NT2/D1 (cell line): ENCODE measurements at regions not wholly inside any gene's neighbourhood (a gene's known extent, or its start where the extent isn't known, plus 50 kb on each side); places are given as distances from the start of the nearest gene placed in this dataset.

Experiments
- DNase-seq: peaks from one replicate; pipeline ENCODE4 v3.0.0-alpha.2; 2011; ENCODE audit warnings: low read depth, low spot score
- H3K27me3 ChIP-seq: 2 replicates; pipeline ENCODE4 v1.6.0; 2011; ENCODE audit warnings: mild to moderate bottlenecking; ENCODE audit not compliant: insufficient read length, insufficient read depth
- H3K36me3 ChIP-seq: 2 replicates; pipeline ENCODE4 v1.6.1; 2011; ENCODE audit warnings: mild to moderate bottlenecking, low read length, mixed read lengths; ENCODE audit not compliant: insufficient read depth, insufficient read length
- H3K4me1 ChIP-seq: 2 replicates; pipeline ENCODE4 v1.5.1; 2011; ENCODE audit not compliant: insufficient read depth, insufficient read length
- H3K4me3 ChIP-seq: 2 replicates; pipeline ENCODE4 v1.5.1; 2011; ENCODE audit warnings: low read depth; ENCODE audit not compliant: insufficient read length
- H3K9ac ChIP-seq: 2 replicates; pipeline ENCODE4 v1.6.0; 2011; ENCODE audit warnings: low read depth; ENCODE audit not compliant: insufficient read length
- H3K9me3 ChIP-seq: 2 replicates; pipeline ENCODE4 v1.5.1; 2011; ENCODE audit warnings: mild to moderate bottlenecking, low read length; ENCODE audit not compliant: insufficient read depth
- SUZ12 ChIP-seq: IDR thresholded peaks from 2 replicates; pipeline ENCODE4 v1.6.1; 2011; ENCODE audit not compliant: insufficient read length, insufficient read depth; ENCODE audit errors: extremely low read depth
- YY1 ChIP-seq: IDR thresholded peaks from 2 replicates; pipeline ENCODE4 v1.6.1; 2011; ENCODE audit not compliant: insufficient read length, insufficient read depth
- ZNF274 ChIP-seq: IDR thresholded peaks from 2 replicates; pipeline ENCODE4 v1.6.1; 2011; ENCODE audit warnings: mild to moderate bottlenecking, low read depth, low read length

GRCh38 chr5:30287890-30288289 lies 905.6 kb upstream of the CDH6 start:
- no peaks in the 10 kb centered on the region for H3K9me3 ChIP-seq
- no peaks in the 10 kb centered on the region for H3K36me3 ChIP-seq

GRCh38 chr5:30279237-30279636 lies 914.2 kb upstream of the CDH6 start:
- no peaks in the 10 kb centered on the region for H3K36me3 ChIP-seq
- H3K9me3 ChIP-seq, result no peaks in the 10 kb centered on the region
- no peaks in the 10 kb centered on the region for H3K27me3 ChIP-seq
- no peak overlapping the region for H3K4me3 ChIP-seq
- no peaks in the 10 kb centered on the region for H3K4me1 ChIP-seq
- TF ChIP-seq YY1 (no peak), ZNF274 (no peak), SUZ12 (no peak)
- peak; percentile 1 for DNase-seq
- no peak overlapping the region for H3K9ac ChIP-seq

More at GRCh38 chr5:30287890-30288289, 905.6 kb upstream of the CDH6 start:
- Histone ChIP-seq H3K9ac (no peak overlapping the region), H3K4me1 (no peaks in the 10 kb centered on the region), H3K4me3 (no peak overlapping the region), H3K27me3 (no peaks in the 10 kb centered on the region)
- DNase-seq, result no peak
- TF ChIP-seq ZNF274 (no peak), YY1 (no peak)

DNA sequence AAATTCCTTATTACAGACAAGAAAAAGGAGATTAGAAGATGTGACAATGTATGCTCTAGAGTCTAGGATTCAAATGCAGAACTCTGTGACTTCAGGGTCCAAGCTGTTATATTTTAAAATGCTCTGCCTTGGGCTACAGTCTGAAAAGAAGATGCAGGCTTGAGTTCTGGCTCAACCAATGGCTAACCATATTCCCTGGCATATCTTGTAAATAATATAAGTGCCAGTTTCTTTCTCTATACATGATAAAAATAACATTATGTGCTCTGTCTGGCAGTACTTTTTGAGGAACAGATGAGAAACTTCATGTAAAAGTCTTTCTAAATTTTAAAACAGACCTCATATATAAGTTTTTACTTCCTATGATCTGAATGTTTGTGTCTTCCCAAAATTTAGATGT lies 926.5 kb upstream of the CDH6 start:
- Histone ChIP-seq H3K4me3 (no peak overlapping the region), H3K9ac (no peak overlapping the region), H3K4me1 (no peaks in the 10 kb centered on the region), H3K27me3 (no peaks in the 10 kb centered on the region), H3K9me3 (no peaks in the 10 kb centered on the region), H3K36me3 (no peaks in the 10 kb centered on the region)
- no peak for DNase-seq
- TF ChIP-seq YY1, result no peak
- no peak for TF ChIP-seq SUZ12
- TF ChIP-seq ZNF274, result no peak

DNA sequence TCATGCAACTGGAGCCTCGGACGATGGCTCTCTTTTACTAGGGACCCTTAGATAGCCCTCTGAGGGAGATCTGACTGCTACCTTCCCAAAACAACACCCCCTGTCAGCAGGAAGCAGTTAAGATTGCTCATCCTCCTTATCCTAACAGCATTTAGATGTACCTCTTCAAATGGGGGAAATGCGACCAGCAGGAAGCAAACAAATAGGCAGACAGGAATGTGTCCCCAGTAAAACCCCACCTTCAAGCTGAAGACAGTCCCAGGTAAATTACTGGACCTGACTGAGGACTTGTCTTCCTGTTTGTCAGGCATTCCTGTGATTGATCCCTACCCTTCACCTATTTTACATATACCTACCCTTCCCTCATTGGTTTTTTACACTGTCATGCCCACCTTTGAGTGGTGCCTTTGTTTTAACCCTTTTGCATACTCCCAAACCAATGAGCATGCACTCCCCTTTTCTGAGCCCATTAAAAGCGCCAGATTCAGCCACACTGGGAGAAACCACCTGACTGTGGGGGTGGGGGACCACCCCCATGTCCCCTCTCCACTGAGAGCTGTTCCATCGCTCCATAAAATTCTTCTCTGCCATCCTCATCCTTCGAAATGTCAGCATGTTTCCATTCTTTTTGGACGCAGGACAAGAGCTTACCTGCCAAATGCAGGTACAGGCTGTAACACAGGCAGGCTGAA lies 954.0 kb upstream of the CDH6 start:
- no peak for DNase-seq
- Histone ChIP-seq H3K4me1 (no peaks in the 10 kb centered on the region), H3K4me3 (no peak overlapping the region), H3K27me3 (no peaks in the 10 kb centered on the region), H3K9ac (no peak overlapping the region), H3K36me3 (no peaks in the 10 kb centered on the region), H3K9me3 (no peaks in the 10 kb centered on the region)
- no peak for TF ChIP-seq SUZ12
- no peak for TF ChIP-seq ZNF274
- TF ChIP-seq YY1, result no peak

- TF ChIP-seq ZNF274, result no peak
- no peak for TF ChIP-seq YY1
- no peak for TF ChIP-seq SUZ12
- H3K9ac ChIP-seq, result no peak overlapping the region
- no peaks in the 10 kb centered on the region for H3K9me3 ChIP-seq
- H3K36me3 ChIP-seq, result no peaks in the 10 kb centered on the region
- no peaks in the 10 kb centered on the region for H3K27me3 ChIP-seq
- no peaks in the 10 kb centered on the region for H3K4me1 ChIP-seq
- no peak overlapping the region for H3K4me3 ChIP-seq
- no peak for DNase-seq
Observed at GRCh38 chr5:30237189-30237588, 956.3 kb upstream of the CDH6 start.

- no peaks in the 10 kb centered on the region for H3K27me3 ChIP-seq
- TF ChIP-seq SUZ12 (no peak), YY1 (no peak), ZNF274 (no peak)
- no peak overlapping the region for H3K9ac ChIP-seq
- no peak overlapping the region for H3K4me3 ChIP-seq
- no peak for DNase-seq
- no peaks in the 10 kb centered on the region for H3K4me1 ChIP-seq
- no peaks in the 10 kb centered on the region for H3K36me3 ChIP-seq
- H3K9me3 ChIP-seq, result no peaks in the 10 kb centered on the region; the same call in 1 of the 2 replicates
Observed at GRCh38 chr5:30209755-30210154, 983.7 kb upstream of the CDH6 start.

DNA sequence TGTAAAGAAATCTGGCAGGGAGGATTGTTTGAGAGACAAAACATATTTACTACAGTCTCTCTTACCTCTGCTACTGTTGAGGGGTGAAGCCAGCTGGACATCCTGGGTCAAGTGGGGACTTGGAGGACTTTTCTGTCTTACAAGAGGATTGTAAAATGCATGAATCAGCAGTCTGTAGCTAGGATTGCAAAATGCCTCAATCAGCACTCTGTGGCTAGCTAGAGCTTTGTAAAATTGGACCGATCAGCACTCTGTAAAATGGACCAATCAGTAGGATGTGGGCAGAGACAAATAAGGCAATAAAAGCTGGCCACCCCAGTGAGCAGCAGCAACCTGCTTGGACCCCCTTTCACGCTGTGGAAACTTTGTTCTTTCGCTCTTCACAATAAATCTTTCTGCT lies 995.8 kb upstream of the CDH6 start:
- no peaks in the 10 kb centered on the region for H3K4me1 ChIP-seq
- no peak for DNase-seq
- no peaks in the 10 kb centered on the region for H3K36me3 ChIP-seq
- no peaks in the 10 kb centered on the region for H3K9me3 ChIP-seq
- no peaks in the 10 kb centered on the region for H3K27me3 ChIP-seq
- TF ChIP-seq SUZ12, result no peak
- no peak for TF ChIP-seq ZNF274
- TF ChIP-seq YY1, result no peak
- H3K4me3 ChIP-seq, result no peak overlapping the region
- H3K9ac ChIP-seq, result no peak overlapping the region

GRCh38 chr5:30195036-30195435 lies 998.5 kb upstream of the CDH6 start:
- DNase-seq, result no peak
- H3K9me3 ChIP-seq, result no peaks in the 10 kb centered on the region

More at GRCh38 chr5:30195036-30195435, 998.5 kb upstream of the CDH6 start:
- TF ChIP-seq ZNF274 (no peak), SUZ12 (no peak), YY1 (no peak)
- Histone ChIP-seq H3K4me1 (no peaks in the 10 kb centered on the region), H3K4me3 (no peak overlapping the region), H3K9ac (no peak overlapping the region), H3K36me3 (no peaks in the 10 kb centered on the region), H3K27me3 (no peaks in the 10 kb centered on the region)
